ENCODE measurements at regions not wholly inside any gene's neighbourhood (a gene's known extent, or its start where the extent isn't known, plus 50 kb on each side); places are given as distances from the start of the nearest gene placed in this dataset.

GRCh38 chr3:72636969-72637597, 211.2 kb downstream of the SHQ1 start:
- no peaks in the 10 kb centered on the region for H3K36me3 ChIP-seq (ENCODE audit: control insufficient read depth, insufficient read depth, low read length)
- DNase-seq (ENCODE audit: extremely low read depth, insufficient read length): no peak
- H3K4me3 ChIP-seq (replicated peaks; ENCODE audit: low read depth, low read length): no peak overlapping the region
- no peaks in the 10 kb centered on the region; the same call in none of the 2 replicates for H3K27me3 ChIP-seq (replicated peaks; ENCODE audit: control insufficient read depth, insufficient read depth, low read length)
- TF ChIP-seq, protein P1, sequence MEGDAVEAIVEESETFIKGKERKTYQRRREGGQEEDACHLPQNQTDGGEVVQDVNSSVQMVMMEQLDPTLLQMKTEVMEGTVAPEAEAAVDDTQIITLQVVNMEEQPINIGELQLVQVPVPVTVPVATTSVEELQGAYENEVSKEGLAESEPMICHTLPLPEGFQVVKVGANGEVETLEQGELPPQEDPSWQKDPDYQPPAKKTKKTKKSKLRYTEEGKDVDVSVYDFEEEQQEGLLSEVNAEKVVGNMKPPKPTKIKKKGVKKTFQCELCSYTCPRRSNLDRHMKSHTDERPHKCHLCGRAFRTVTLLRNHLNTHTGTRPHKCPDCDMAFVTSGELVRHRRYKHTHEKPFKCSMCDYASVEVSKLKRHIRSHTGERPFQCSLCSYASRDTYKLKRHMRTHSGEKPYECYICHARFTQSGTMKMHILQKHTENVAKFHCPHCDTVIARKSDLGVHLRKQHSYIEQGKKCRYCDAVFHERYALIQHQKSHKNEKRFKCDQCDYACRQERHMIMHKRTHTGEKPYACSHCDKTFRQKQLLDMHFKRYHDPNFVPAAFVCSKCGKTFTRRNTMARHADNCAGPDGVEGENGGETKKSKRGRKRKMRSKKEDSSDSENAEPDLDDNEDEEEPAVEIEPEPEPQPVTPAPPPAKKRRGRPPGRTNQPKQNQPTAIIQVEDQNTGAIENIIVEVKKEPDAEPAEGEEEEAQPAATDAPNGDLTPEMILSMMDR (IDR thresholded peaks at IDR 0.05; ENCODE audit: insufficient read depth, low read length, poor library complexity, severe bottlenecking): no peak

DNA sequence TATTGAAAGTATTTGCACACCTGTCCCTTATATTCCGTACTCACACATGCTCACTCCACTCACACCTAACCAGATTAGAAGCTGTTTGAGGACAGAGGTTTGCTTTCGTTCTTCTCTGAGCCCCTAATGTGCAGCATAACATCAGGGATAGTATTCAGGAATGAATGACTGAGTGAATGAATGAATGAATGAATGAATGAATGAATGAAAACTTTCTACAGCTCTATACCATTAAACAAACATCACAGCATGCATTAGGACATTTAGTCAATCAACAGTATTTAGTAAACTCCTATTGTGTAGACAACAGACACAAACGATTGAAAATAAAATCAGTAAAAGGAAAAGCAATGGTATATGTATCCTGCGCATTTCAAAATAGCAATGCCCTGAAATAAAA, 212.7 kb downstream of the SHQ1 start:
- Histone ChIP-seq H3K27me3 (replicated peaks; ENCODE audit: control insufficient read depth, insufficient read depth, low read length) (no peaks in the 10 kb centered on the region; the same call in none of the 2 replicates), H3K4me3 (replicated peaks; ENCODE audit: low read depth, low read length) (no peak overlapping the region), H3K36me3 (ENCODE audit: control insufficient read depth, insufficient read depth, low read length) (no peaks in the 10 kb centered on the region)
- no peak for DNase-seq (ENCODE audit: extremely low read depth, insufficient read length)
- TF ChIP-seq, protein P1 (IDR thresholded peaks at IDR 0.05; ENCODE audit: insufficient read depth, low read length, poor library complexity, severe bottlenecking): no peak

DNA sequence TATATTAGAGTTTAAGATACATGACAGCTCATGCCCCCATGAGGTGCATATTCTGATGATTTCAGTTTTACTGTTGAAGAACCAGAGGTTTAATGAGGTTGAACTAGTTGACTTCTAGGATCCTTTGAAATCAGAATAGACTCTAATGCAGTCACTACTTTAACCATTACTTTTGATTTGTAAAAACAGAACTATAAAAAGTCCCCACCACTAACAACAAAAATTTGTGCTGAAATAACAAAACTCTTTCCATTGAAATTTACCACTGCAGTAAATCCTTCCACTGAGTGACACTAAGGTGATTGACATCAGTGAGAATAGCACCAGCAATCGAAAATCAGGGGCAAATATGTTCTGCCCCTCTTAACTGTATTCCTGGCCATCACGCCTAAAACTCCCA, 214.1 kb downstream of the SHQ1 start:
- Histone ChIP-seq H3K36me3 (ENCODE audit: control insufficient read depth, insufficient read depth, low read length) (no peaks in the 10 kb centered on the region), H3K4me3 (replicated peaks; ENCODE audit: low read depth, low read length) (no peak overlapping the region), H3K27me3 (replicated peaks; ENCODE audit: control insufficient read depth, insufficient read depth, low read length) (no peaks in the 10 kb centered on the region; the same call in 1 of the 2 replicates)
- TF ChIP-seq, protein P1 (IDR thresholded peaks at IDR 0.05; ENCODE audit: insufficient read depth, low read length, poor library complexity, severe bottlenecking): no peak
- peak; percentile 26 for DNase-seq (ENCODE audit: extremely low read depth, insufficient read length)

DNA sequence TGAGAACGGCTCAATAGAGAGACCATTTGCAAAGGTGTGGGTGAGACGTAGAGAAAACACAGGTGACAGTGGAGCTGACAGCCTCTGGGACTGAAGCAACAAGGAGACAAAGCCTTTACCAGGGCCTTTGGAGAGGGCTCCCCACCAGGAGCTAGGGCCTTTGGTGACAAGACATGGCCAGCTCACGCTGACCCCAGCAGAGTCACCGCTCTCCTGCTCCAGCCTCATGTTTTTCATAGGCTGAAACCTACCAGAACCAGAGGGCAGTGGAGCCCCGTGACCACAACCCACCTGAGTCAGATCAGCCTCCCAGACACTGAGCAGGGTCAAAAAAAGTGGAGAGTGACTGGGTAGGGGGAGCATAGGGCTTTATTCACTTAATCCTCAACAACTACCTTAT, 214.7 kb downstream of the SHQ1 start:
- no peaks in the 10 kb centered on the region; the same call in 1 of the 2 replicates for H3K27me3 ChIP-seq (replicated peaks; ENCODE audit: control insufficient read depth, insufficient read depth, low read length)
- DNase-seq (ENCODE audit: extremely low read depth, insufficient read length): no peak
- no peak overlapping the region for H3K4me3 ChIP-seq (replicated peaks; ENCODE audit: low read depth, low read length)
- H3K36me3 ChIP-seq (ENCODE audit: control insufficient read depth, insufficient read depth, low read length): no peaks in the 10 kb centered on the region
- TF ChIP-seq, protein P1 (IDR thresholded peaks at IDR 0.05; ENCODE audit: insufficient read depth, low read length, poor library complexity, severe bottlenecking): no peak

DNA sequence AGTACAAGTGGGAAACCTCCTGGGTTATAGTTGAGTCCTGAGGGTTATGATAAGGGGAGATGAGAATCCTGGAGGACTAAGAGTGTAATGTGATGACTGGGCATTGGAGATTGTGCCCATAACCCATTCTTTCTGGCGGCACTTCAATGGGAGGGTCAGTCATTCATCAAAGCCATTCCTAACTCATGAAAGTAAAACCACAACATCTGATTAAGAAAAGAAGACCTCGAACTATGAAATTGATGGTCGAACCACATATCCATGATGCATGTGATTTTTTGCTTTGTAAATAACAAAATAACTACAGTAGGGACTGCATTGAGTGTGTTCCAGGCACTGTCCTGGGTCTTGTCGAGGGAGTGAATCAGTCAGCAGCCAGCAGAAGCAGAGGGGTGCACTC, 215.1 kb downstream of the SHQ1 start:
- DNase-seq (ENCODE audit: extremely low read depth, insufficient read length): no peak

More for the DNA sequence above, 215.1 kb downstream of the SHQ1 start:
- no peak overlapping the region for H3K4me3 ChIP-seq (replicated peaks; ENCODE audit: low read depth, low read length)
- no peaks in the 10 kb centered on the region; the same call in 1 of the 2 replicates for H3K27me3 ChIP-seq (replicated peaks; ENCODE audit: control insufficient read depth, insufficient read depth, low read length)
- TF ChIP-seq, protein P1 (IDR thresholded peaks at IDR 0.05; ENCODE audit: insufficient read depth, low read length, poor library complexity, severe bottlenecking): no peak
- H3K36me3 ChIP-seq (ENCODE audit: control insufficient read depth, insufficient read depth, low read length): no peaks in the 10 kb centered on the region
